ENCODE measurements at regions not wholly inside any gene's neighbourhood (a gene's known extent, or its start where the extent isn't known, plus 50 kb on each side); places are given as distances from the start of the nearest gene placed in this dataset.

DNA sequence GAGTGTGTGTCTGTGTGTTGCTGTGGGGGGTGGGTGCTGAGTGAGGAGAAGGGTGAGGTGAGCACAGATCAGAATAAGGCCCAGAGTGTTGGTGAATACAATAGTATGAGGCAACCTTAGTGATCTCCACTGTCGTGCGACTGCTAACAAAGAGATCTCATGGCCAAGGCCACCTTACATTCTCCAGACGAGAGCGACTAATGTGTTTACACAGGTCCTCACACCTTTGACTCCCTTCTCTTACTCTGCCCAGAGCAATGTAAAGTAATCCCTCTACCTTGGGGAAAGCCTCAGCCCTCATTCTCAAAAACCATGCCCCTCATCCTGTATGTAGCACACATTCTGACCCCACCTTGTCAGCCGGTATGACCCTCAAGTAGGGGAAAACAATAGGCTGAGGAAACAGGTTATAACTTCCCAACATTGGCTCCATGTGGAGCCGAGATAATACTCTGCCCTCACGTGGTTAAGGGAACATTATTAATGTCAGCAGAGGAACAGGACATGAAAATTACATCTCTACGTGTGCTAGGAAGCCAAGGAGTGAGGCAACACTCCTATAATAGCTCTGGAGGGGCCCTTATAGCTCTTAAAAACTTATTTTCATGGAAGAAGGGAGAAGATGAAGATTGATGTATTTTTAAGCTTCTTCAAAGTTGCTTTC lies 323.0 kb upstream of the NT5C1B start:
- TF ChIP-seq, protein P1, sequence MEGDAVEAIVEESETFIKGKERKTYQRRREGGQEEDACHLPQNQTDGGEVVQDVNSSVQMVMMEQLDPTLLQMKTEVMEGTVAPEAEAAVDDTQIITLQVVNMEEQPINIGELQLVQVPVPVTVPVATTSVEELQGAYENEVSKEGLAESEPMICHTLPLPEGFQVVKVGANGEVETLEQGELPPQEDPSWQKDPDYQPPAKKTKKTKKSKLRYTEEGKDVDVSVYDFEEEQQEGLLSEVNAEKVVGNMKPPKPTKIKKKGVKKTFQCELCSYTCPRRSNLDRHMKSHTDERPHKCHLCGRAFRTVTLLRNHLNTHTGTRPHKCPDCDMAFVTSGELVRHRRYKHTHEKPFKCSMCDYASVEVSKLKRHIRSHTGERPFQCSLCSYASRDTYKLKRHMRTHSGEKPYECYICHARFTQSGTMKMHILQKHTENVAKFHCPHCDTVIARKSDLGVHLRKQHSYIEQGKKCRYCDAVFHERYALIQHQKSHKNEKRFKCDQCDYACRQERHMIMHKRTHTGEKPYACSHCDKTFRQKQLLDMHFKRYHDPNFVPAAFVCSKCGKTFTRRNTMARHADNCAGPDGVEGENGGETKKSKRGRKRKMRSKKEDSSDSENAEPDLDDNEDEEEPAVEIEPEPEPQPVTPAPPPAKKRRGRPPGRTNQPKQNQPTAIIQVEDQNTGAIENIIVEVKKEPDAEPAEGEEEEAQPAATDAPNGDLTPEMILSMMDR (IDR thresholded peaks at IDR 0.05; ENCODE audit: unreplicated experiment) = no peak
- H3K4me1 Mint-ChIP-seq (ENCODE audit: low read depth, unreplicated experiment) = no peaks in the 10 kb centered on the region
- no peaks in the 10 kb centered on the region for H3K9me3 Mint-ChIP-seq (ENCODE audit: low read depth, unreplicated experiment)
- no peak overlapping the region for H3K27ac Mint-ChIP-seq (ENCODE audit: unreplicated experiment)
- no TSS peak for BruUV-seq (replicated peaks)
- H3K36me3 Mint-ChIP-seq (ENCODE audit: insufficient read depth, unreplicated experiment) = no peaks in the 10 kb centered on the region
- no peak overlapping the region for H3K4me3 Mint-ChIP-seq (ENCODE audit: low read depth, unreplicated experiment)
- no peaks in the 10 kb centered on the region for H3K27me3 Mint-ChIP-seq (ENCODE audit: unreplicated experiment)
- intact Hi-C loops (cut with micrococcal nuclease; ENCODE audit: unreplicated experiment) = no loop called here
- no peak for DNase-seq
- CTCF ChIA-PET = interaction anchor here (0.6 kb wide), 1 partner anchor 1152 kb away, joined by 5 read pairs; no protein-coding TSS in a partner anchor

DNA sequence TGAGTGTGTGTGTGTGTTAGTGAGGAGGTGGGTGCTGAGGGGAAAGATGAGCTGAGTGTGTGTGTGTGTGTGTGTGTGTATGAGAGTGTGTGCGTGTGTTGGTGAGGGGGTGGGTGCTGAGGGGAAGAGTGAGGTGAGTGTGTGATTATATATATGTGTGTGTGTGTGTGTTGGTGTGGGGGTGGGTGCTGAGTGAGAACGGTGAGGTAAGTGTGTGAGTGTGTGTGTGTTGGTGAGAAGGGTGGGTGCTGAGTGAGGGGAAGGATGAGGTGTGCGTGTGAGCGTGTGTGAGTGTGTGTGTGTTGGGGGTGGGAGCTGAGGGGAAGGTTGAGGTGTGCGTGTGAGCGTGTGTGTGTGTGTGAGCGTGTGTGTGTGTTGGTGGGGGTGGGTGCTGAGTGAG lies 322.0 kb upstream of the NT5C1B start:
- Mint-ChIP-seq H3K4me1 (ENCODE audit: low read depth, unreplicated experiment) (no peaks in the 10 kb centered on the region), H3K4me3 (ENCODE audit: low read depth, unreplicated experiment) (no peak overlapping the region), H3K9me3 (ENCODE audit: low read depth, unreplicated experiment) (no peaks in the 10 kb centered on the region), H3K27me3 (ENCODE audit: unreplicated experiment) (no peaks in the 10 kb centered on the region), H3K36me3 (ENCODE audit: insufficient read depth, unreplicated experiment) (no peaks in the 10 kb centered on the region), H3K27ac (ENCODE audit: unreplicated experiment) (no peak overlapping the region)
- TF ChIP-seq, protein P1 (IDR thresholded peaks at IDR 0.05; ENCODE audit: unreplicated experiment) = no peak
- BruUV-seq (replicated peaks) = no TSS peak
- CTCF ChIA-PET = no interaction called here
- DNase-seq = no peak
- intact Hi-C loops (cut with micrococcal nuclease; ENCODE audit: unreplicated experiment) = no loop called here

DNA sequence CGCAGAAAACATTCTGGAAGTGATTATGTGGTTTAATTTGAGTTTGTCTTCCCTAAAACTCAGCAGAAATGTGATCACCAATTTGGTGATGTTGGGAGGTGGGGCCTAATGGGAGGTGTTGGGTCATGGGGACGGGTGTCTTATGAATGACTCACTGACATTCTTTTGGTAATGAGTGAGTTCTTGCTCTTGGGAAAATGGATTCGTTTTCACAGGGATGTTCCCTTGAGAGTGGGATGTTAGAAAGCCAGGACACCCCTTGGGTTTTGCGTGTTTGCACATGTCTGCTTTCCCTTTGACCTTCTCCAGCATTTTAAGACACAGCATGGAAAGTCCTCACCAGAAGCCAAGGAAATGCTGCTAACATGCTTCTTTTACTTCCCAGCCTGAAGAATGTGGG lies 321.5 kb upstream of the NT5C1B start:
- no TSS peak for BruUV-seq (replicated peaks)
- no peak overlapping the region for H3K4me3 Mint-ChIP-seq (ENCODE audit: low read depth, unreplicated experiment)
- CTCF ChIA-PET = no interaction called here
- no peaks in the 10 kb centered on the region for H3K4me1 Mint-ChIP-seq (ENCODE audit: low read depth, unreplicated experiment)
- no peaks in the 10 kb centered on the region for H3K27me3 Mint-ChIP-seq (ENCODE audit: unreplicated experiment)
- H3K9me3 Mint-ChIP-seq (ENCODE audit: low read depth, unreplicated experiment) = no peaks in the 10 kb centered on the region
- no peak overlapping the region for H3K27ac Mint-ChIP-seq (ENCODE audit: unreplicated experiment)
- H3K36me3 Mint-ChIP-seq (ENCODE audit: insufficient read depth, unreplicated experiment) = no peaks in the 10 kb centered on the region
- peak; percentile 4 for DNase-seq
- intact Hi-C loops (cut with micrococcal nuclease; ENCODE audit: unreplicated experiment) = no loop called here
- TF ChIP-seq, protein P1 (IDR thresholded peaks at IDR 0.05; ENCODE audit: unreplicated experiment) = no peak

DNA sequence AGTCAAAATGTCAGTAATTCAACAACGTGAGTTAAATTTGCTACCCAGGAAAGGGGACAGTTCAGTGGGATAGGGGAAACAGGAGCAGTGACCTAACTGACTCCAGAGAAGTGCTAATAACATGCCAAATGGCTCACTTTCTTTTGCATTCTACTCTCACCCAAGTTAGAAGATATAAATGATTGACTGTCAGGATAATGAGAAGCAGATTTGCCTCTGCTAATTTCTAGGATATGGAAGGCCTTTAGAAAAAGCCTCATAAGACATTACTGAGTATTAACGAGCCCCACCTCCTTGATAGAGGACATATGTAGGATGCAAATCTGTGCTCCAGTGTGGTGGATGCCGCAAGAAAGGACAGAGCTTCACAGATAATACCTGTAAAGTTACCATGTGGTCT lies 318.6 kb upstream of the NT5C1B start:
- H3K9me3 Mint-ChIP-seq (ENCODE audit: low read depth, unreplicated experiment) = no peaks in the 10 kb centered on the region
- no TSS peak for BruUV-seq (replicated peaks)
- H3K36me3 Mint-ChIP-seq (ENCODE audit: insufficient read depth, unreplicated experiment) = no peaks in the 10 kb centered on the region
- H3K4me1 Mint-ChIP-seq (ENCODE audit: low read depth, unreplicated experiment) = no peaks in the 10 kb centered on the region
- H3K27ac Mint-ChIP-seq (ENCODE audit: unreplicated experiment) = no peak overlapping the region
- H3K4me3 Mint-ChIP-seq (ENCODE audit: low read depth, unreplicated experiment) = no peak overlapping the region
- TF ChIP-seq, protein P1 (IDR thresholded peaks at IDR 0.05; ENCODE audit: unreplicated experiment) = no peak
- intact Hi-C loops (cut with micrococcal nuclease; ENCODE audit: unreplicated experiment) = no loop called here
- CTCF ChIA-PET = no interaction called here
- H3K27me3 Mint-ChIP-seq (ENCODE audit: unreplicated experiment) = no peaks in the 10 kb centered on the region
- DNase-seq = no peak

Measured in Calu3 (cell line).